ENCODE measurements at regions not wholly inside any gene's neighbourhood (a gene's known extent, or its start where the extent isn't known, plus 50 kb on each side); places are given as distances from the start of the nearest gene placed in this dataset.

- Histone ChIP-seq H3K4me2 (ENCODE audit: low read depth, low read length, poor library complexity, severe bottlenecking) (no peak overlapping the region), H3K9me2 (replicated peaks; ENCODE audit: low read depth, low read length) (no peaks in the 10 kb centered on the region), H3K9me3 (ENCODE audit: insufficient read depth, low read depth, low read length) (peaks cover 13% of the 10 kb centered on the region; the same call in 1 of the 2 replicates), H3F3A (ENCODE audit: low read depth) (no peaks in the 10 kb centered on the region), H2AFZ (ENCODE audit: low read length) (no peak overlapping the region), H3K9ac (ENCODE audit: low read depth, low read length, poor library complexity, severe bottlenecking) (no peak overlapping the region), H3K27me3 (ENCODE audit: insufficient read depth, low read length, poor library complexity, severe bottlenecking) (no peaks in the 10 kb centered on the region), H3K36me3 (ENCODE audit: insufficient read depth, low read length) (no peaks in the 10 kb centered on the region), H3K4me1 (ENCODE audit: insufficient read depth, low read length, poor library complexity, severe bottlenecking) (no peaks in the 10 kb centered on the region), H4K20me1 (ENCODE audit: insufficient read depth, low read length, poor library complexity, severe bottlenecking) (no peaks in the 10 kb centered on the region), H3K79me2 (ENCODE audit: insufficient read depth, low read length) (no peaks in the 10 kb centered on the region), H3K4me3 (ENCODE audit: low read length, poor library complexity, severe bottlenecking) (no peak overlapping the region)
- TF ChIP-seq, protein P1, sequence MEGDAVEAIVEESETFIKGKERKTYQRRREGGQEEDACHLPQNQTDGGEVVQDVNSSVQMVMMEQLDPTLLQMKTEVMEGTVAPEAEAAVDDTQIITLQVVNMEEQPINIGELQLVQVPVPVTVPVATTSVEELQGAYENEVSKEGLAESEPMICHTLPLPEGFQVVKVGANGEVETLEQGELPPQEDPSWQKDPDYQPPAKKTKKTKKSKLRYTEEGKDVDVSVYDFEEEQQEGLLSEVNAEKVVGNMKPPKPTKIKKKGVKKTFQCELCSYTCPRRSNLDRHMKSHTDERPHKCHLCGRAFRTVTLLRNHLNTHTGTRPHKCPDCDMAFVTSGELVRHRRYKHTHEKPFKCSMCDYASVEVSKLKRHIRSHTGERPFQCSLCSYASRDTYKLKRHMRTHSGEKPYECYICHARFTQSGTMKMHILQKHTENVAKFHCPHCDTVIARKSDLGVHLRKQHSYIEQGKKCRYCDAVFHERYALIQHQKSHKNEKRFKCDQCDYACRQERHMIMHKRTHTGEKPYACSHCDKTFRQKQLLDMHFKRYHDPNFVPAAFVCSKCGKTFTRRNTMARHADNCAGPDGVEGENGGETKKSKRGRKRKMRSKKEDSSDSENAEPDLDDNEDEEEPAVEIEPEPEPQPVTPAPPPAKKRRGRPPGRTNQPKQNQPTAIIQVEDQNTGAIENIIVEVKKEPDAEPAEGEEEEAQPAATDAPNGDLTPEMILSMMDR (conservative IDR thresholded peaks at IDR 0.05; ENCODE audit: low read length) = no peak
- no peak for TF ChIP-seq EZH2phosphoT487 (IDR thresholded peaks at IDR 0.05; ENCODE audit: borderline replicate concordance)
Observed at GRCh38 chr9:86816366-86816765, 130.9 kb downstream of the GAS1 start.

DNA sequence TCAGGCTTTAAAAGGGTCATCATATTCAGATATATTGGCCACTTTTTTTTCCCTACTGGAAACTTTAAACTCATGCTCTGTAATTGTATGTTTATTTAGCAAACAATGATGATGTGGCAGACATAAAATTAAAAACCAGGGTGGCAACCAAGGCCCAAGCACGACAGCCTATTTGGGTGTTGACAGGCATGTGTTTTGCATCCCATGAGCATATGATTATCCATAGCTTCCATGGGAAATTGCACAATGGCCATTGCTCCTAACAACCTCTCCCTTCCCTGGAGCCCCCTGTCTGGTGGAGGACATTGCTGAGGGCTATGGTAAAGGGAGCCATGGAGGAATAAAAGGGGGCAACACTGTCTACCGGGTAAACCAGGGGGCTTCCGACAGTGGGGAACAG lies 134.7 kb downstream of the GAS1 start:
- H3K9ac ChIP-seq (ENCODE audit: low read depth, low read length, poor library complexity, severe bottlenecking) = no peak overlapping the region
- H4K20me1 ChIP-seq (ENCODE audit: insufficient read depth, low read length, poor library complexity, severe bottlenecking) = no peaks in the 10 kb centered on the region
- H3K4me1 ChIP-seq (ENCODE audit: insufficient read depth, low read length, poor library complexity, severe bottlenecking) = no peaks in the 10 kb centered on the region
- no peaks in the 10 kb centered on the region for H3K36me3 ChIP-seq (ENCODE audit: insufficient read depth, low read length)
- no peaks in the 10 kb centered on the region for H3K79me2 ChIP-seq (ENCODE audit: insufficient read depth, low read length)
- no peaks in the 10 kb centered on the region for H3K27me3 ChIP-seq (ENCODE audit: insufficient read depth, low read length, poor library complexity, severe bottlenecking)
- no peaks in the 10 kb centered on the region for H3F3A ChIP-seq (ENCODE audit: low read depth)
- H3K9me3 ChIP-seq (ENCODE audit: insufficient read depth, low read depth, low read length) = no peaks in the 10 kb centered on the region
- H3K4me3 ChIP-seq (ENCODE audit: low read length, poor library complexity, severe bottlenecking) = no peak overlapping the region
- H3K4me2 ChIP-seq (ENCODE audit: low read depth, low read length, poor library complexity, severe bottlenecking) = no peak overlapping the region
- H3K9me2 ChIP-seq (replicated peaks; ENCODE audit: low read depth, low read length) = no peaks in the 10 kb centered on the region
- TF ChIP-seq, protein P1 (conservative IDR thresholded peaks at IDR 0.05; ENCODE audit: low read length) = no peak
- TF ChIP-seq EZH2phosphoT487 (IDR thresholded peaks at IDR 0.05; ENCODE audit: borderline replicate concordance) = no peak
- H2AFZ ChIP-seq (ENCODE audit: low read length) = no peak overlapping the region

GRCh38 chr9:86809759-86810367 lies 137.4 kb downstream of the GAS1 start:
- H3F3A ChIP-seq (ENCODE audit: low read depth) = no peaks in the 10 kb centered on the region
- H2AFZ ChIP-seq (ENCODE audit: low read length) = no peak overlapping the region
- H3K36me3 ChIP-seq (ENCODE audit: insufficient read depth, low read length) = no peaks in the 10 kb centered on the region
- no peaks in the 10 kb centered on the region for H3K9me2 ChIP-seq (replicated peaks; ENCODE audit: low read depth, low read length)
- H3K4me1 ChIP-seq (ENCODE audit: insufficient read depth, low read length, poor library complexity, severe bottlenecking) = no peaks in the 10 kb centered on the region
- H3K4me2 ChIP-seq (ENCODE audit: low read depth, low read length, poor library complexity, severe bottlenecking) = no peak overlapping the region
- no peaks in the 10 kb centered on the region for H3K79me2 ChIP-seq (ENCODE audit: insufficient read depth, low read length)
- H3K27me3 ChIP-seq (ENCODE audit: insufficient read depth, low read length, poor library complexity, severe bottlenecking) = no peaks in the 10 kb centered on the region
- H3K4me3 ChIP-seq (ENCODE audit: low read length, poor library complexity, severe bottlenecking) = no peak overlapping the region
- H4K20me1 ChIP-seq (ENCODE audit: insufficient read depth, low read length, poor library complexity, severe bottlenecking) = no peaks in the 10 kb centered on the region
- no peaks in the 10 kb centered on the region for H3K9me3 ChIP-seq (ENCODE audit: insufficient read depth, low read depth, low read length)
- H3K9ac ChIP-seq (ENCODE audit: low read depth, low read length, poor library complexity, severe bottlenecking) = no peak overlapping the region
- TF ChIP-seq, protein P1 (conservative IDR thresholded peaks at IDR 0.05; ENCODE audit: low read length) = no peak
- no peak for TF ChIP-seq EZH2phosphoT487 (IDR thresholded peaks at IDR 0.05; ENCODE audit: borderline replicate concordance)

Measured in Loucy (cell line).